Prostate gland (tissue), 2 donors: ENCODE measurements at regions not wholly inside any gene's neighbourhood (a gene's known extent, or its start where the extent isn't known, plus 50 kb on each side); places are given as distances from the start of the nearest gene placed in this dataset.
"Not testable (repeated sequence)": the region's sequence is repeated elsewhere in the genome, so short reads cannot be mapped to it uniquely, and the experiment has no call there.

Source experiments
- DNase-seq: peaks from one replicate; pipeline ENCODE4 v3.0.0-alpha.2; 2019; ENCODE audit warnings: low spot score
- H3K27ac ChIP-seq, 2 donors: fragments of 200-600 bp; sonication (generic); 2 replicates each; pipeline ENCODE4 v1.5.1; 2017 to 2019
- H3K27me3 ChIP-seq: fragments of 200-600 bp; sonication (generic); replicated peaks from 2 replicates; pipeline ENCODE4 v1.5.1; 2019; ENCODE audit not compliant: insufficient read depth
- H3K36me3 ChIP-seq, 2 donors: fragments of 200-600 bp; sonication (generic); 1 replicate in 1 of 2; 2 replicates in 1 of 2; pipeline versions ENCODE4 v1.5.1 to v1.8.1; 2017 to 2019
- H3K4me1 ChIP-seq: fragments of 200-600 bp; sonication (generic); replicated peaks from 2 replicates; pipeline ENCODE4 v1.5.1; 2019
- H3K4me3 ChIP-seq, 2 donors: fragments of 200-600 bp; sonication (generic); 2 replicates each; pipeline ENCODE4 v1.5.1; 2017 to 2019
- H3K9me3 ChIP-seq: fragments of 200-600 bp; sonication (generic); 2 replicates; pipeline ENCODE4 v1.5.1; 2017
- POLR2A ChIP-seq: fragments of 450-650 bp; IDR thresholded peaks from one replicate; pipeline ENCODE4 v1.6.1; 2016; ENCODE audit warnings: antibody characterized with exemption, mild to moderate bottlenecking
- POLR2AphosphoS5 ChIP-seq: sonication (generic); formaldehyde crosslinking; IDR thresholded peaks from one replicate; pipeline ENCODE4 v1.6.1; 2017; ENCODE audit warnings: antibody characterized with exemption
- WGBS: methylation state at CpG from one replicate; pipeline ENCODE4 v1.1.5; 2018; 5-methylcytosine and 5-hydroxymethylcytosine counted together
- intact Hi-C: fragments of 100-400 bp; cut with DNase I; formaldehyde crosslinking; loops from one replicate; pipeline ENCODE4 v1.14.2; 2022
- TF ChIP-seq, protein P1 (sequence below), 4 experiments: fragments of 200-600 bp in 2 of 4; fragments of 450-650 bp in 2 of 4; sonication (generic) in 2 of 4; IDR thresholded peaks; 1 replicate in 3 of 4; 2 replicates in 1 of 4; pipeline ENCODE4 v1.5.1; 2016 to 2019; ENCODE audit warnings: antibody characterized with exemption in 4 of 4, mild to moderate bottlenecking in 2 of 4, moderate library complexity in 2 of 4

DNA sequence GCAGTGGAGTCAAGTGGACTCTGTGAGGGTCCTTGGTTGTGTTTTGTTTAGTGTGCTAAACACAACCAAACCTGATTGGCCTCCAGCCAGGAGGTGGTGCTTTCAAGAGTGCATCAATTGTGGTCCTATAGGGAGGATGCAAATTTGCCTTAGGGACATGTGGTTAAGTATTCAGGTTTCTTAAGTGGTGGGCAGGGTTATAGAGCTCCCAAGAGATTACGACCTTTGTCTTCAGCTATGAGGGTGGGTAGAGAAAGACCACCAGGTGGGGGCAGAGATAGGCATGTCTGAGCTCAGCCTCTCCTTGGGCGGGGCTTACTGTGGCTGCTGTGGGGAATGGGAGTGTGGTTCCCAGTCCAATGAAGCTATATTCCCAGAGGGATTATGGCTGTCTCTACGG, 186.6 kb downstream of the SQOR start:
- Histone ChIP-seq H3K27ac (no peak overlapping the region), H3K27me3 (no peaks in the 10 kb centered on the region), H3K4me3 (no peak overlapping the region), H3K9me3 (no peaks in the 10 kb centered on the region), H3K36me3 (no peaks in the 10 kb centered on the region), H3K4me1 (no peaks in the 10 kb centered on the region)
- no peak for DNase-seq
- intact Hi-C loops = no loop called here
- TF ChIP-seq, protein P1, sequence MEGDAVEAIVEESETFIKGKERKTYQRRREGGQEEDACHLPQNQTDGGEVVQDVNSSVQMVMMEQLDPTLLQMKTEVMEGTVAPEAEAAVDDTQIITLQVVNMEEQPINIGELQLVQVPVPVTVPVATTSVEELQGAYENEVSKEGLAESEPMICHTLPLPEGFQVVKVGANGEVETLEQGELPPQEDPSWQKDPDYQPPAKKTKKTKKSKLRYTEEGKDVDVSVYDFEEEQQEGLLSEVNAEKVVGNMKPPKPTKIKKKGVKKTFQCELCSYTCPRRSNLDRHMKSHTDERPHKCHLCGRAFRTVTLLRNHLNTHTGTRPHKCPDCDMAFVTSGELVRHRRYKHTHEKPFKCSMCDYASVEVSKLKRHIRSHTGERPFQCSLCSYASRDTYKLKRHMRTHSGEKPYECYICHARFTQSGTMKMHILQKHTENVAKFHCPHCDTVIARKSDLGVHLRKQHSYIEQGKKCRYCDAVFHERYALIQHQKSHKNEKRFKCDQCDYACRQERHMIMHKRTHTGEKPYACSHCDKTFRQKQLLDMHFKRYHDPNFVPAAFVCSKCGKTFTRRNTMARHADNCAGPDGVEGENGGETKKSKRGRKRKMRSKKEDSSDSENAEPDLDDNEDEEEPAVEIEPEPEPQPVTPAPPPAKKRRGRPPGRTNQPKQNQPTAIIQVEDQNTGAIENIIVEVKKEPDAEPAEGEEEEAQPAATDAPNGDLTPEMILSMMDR (IDR thresholded peaks at IDR 0.05) = no peak
- no peak for TF ChIP-seq POLR2AphosphoS5
- no peak for TF ChIP-seq POLR2A
- 90% methylated on average over 3 of the region's 3 CpGs for WGBS

DNA sequence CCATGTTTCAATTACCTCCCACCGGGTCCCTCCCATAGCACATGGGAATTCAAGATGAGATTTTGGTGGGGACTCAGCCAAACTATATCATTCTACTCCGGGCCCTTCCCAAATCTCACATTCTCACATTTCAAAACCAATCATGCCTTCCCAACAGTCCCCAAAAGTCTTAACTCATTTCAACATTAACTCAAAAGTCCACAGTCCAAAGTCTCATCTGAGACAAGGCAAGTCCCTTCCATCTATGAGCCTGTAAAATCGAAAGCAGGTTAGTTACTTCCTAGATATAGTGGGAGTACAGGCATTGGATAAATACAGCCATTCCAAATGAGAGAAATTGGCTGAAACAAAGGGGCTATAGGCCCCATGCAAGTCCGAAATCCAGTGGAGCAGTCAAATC, 188.1 kb downstream of the SQOR start:
- H3K4me3 ChIP-seq, H3K27ac ChIP-seq, H3K36me3 ChIP-seq, intact Hi-C loops, DNase-seq, H3K9me3 ChIP-seq, H3K27me3 ChIP-seq, H3K4me1 ChIP-seq: not testable (repeated sequence)
- WGBS = 93% methylated on average over 4 of the region's 4 CpGs

DNA sequence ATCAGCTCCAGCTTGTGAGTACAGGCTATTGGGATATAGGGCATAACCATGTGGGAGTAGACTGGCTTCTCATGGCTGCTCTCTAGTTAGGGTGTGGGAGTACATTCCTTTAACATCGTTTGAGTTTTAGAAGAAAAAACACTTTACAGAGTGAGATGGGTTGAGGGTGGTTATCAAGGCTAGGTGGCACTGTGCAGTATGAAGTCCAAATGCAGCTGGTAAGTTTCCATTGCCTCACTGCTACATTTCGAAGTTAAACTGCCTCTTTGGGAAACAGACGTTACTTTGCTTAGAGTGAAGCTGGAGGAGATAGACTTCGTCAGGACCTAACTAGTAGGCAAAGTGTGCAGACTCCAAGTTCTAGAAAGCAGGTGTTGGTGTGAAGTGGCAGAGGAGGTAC, 192.4 kb downstream of the SQOR start:
- DNase-seq = no peak
- H3K4me3 ChIP-seq = no peak overlapping the region
- WGBS = 66% methylated on average over 4 of the region's 4 CpGs
- TF ChIP-seq POLR2A = no peak
- no peak for TF ChIP-seq POLR2AphosphoS5
- TF ChIP-seq, protein P1 (IDR thresholded peaks at IDR 0.05) = no peak
- H3K27me3 ChIP-seq = no peaks in the 10 kb centered on the region
- H3K36me3 ChIP-seq = no peaks in the 10 kb centered on the region
- no peaks in the 10 kb centered on the region for H3K9me3 ChIP-seq
- intact Hi-C loops = no loop called here
- no peak overlapping the region for H3K27ac ChIP-seq
- no peaks in the 10 kb centered on the region for H3K4me1 ChIP-seq

DNA sequence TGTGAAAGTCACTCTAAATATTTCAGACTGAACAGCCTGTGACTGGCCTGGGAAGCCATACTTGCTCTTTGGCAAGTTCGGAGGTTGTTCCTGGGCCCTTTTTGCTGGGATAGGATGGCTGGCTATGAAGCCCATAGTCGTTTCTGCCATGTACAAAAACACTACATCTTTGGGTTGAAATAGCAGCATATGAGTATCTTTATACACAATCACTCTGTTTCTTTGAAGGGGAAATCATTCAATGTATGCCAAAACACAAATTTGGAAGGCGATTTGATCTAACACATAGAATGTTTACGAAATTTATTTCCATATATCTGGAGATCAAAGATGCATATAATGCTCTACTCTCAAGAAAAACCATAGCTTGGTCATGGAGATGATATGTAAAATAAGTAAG, 192.9 kb downstream of the SQOR start:
- 94% methylated on average over 4 of the region's 4 CpGs for whole genome bisulfite sequencing
- no peaks in the 10 kb centered on the region for H3K9me3 ChIP-seq
- no peaks in the 10 kb centered on the region for H3K36me3 ChIP-seq
- intact Hi-C loops = no loop called here
- H3K27ac ChIP-seq = no peak overlapping the region
- DNase-seq = no peak
- H3K27me3 ChIP-seq = no peaks in the 10 kb centered on the region
- TF ChIP-seq, protein P1 (IDR thresholded peaks at IDR 0.05) = no peak
- H3K4me3 ChIP-seq = no peak overlapping the region
- no peaks in the 10 kb centered on the region for H3K4me1 ChIP-seq

DNA sequence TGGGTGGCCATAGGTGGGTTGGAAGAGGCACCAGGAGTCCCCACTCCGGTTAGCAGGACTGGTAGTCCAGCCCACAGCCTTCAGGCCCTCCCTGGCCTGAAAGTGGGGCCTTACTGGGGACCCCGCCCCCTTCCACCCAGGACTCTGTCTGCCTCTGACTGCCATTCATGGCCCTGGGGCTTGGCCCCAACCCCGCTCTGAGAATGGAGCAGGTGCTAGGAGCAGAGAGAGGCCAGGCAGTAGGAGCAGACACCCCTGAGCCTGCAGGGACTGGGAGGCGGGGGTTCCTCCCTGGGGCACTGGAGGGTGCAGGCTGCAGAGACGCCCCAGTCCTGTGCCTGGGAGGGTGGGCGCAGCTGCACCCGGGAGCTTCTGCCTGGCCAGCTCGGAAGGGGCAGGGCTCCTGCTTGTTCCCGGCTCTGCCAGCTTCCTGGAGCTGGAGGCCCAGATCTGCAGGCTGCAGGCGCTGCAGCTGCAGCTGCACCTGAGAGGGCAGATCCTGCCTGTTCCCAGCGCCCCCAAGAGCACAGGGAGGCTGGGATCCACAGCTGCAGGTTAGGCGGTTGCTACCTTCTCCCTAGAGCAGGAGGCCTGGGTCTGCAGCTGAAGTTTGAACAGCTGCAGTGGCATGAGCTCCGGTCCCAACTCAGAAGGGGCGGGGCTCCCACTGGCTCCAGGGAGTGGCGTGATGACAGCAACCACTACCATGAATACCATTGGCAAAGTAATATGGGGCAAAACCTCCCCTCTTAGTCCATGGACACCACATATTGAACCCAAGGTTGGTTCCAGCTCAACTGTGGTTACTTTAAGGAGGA, 194.7 kb downstream of the SQOR start:
- no peak for TF ChIP-seq POLR2A
- TF ChIP-seq POLR2AphosphoS5 = no peak
- TF ChIP-seq, protein P1 (IDR thresholded peaks at IDR 0.05) = no peak
- no peaks in the 10 kb centered on the region for H3K4me1 ChIP-seq
- intact Hi-C loops = no loop called here
- WGBS = 71% methylated on average over 11 of the region's 15 CpGs
- H3K4me3 ChIP-seq = no peak overlapping the region
- no peak for DNase-seq
- H3K27me3 ChIP-seq = no peaks in the 10 kb centered on the region
- H3K36me3 ChIP-seq = no peaks in the 10 kb centered on the region
- no peaks in the 10 kb centered on the region for H3K9me3 ChIP-seq
- no peak overlapping the region for H3K27ac ChIP-seq
